Activated CD8-positive, alpha-beta T cell treated with anti-CD3 and anti-CD28 coated beads for 36 hours (primary cell): ENCODE measurements at regions not wholly inside any gene's neighbourhood (a gene's known extent, or its start where the extent isn't known, plus 50 kb on each side); places are given as distances from the start of the nearest gene placed in this dataset.
A peak's percentile ranks its signal among the peaks of the same experiment; 100 is the strongest.

ENCODE experiments used
- ATAC-seq: fragments of 200-7000 bp; cut with Tn5 transposase; one replicate; pipeline ENCODE4 v1.10.0; 2021; ENCODE audit warnings: mild to moderate bottlenecking, moderate library complexity
- CTCF ChIA-PET: fragments of 350-600 bp; sonication (Branson Sonifier 250); formaldehyde crosslinking; loops from one replicate; lab custom pipeline; 2021; ENCODE audit warnings: antibody characterized with exemption; lab: Charles Lee
- POLR2A ChIA-PET: fragments of 350-600 bp; sonication (Branson Sonifier 250); formaldehyde crosslinking; loops from one replicate; lab custom pipeline; 2021; ENCODE audit warnings: antibody characterized with exemption; lab: Charles Lee
- DNase-seq: peaks from one replicate; pipeline ENCODE4 v3.0.0-alpha.2; 2020
- H3K27ac Mint-ChIP-seq: one replicate; pipeline ENCODE4 v1.8.0; 2021; ENCODE audit warnings: mild to moderate bottlenecking, mixed read lengths
- H3K27me3 Mint-ChIP-seq: one replicate; pipeline ENCODE4 v1.8.0; 2021; ENCODE audit warnings: mixed read lengths
- H3K36me3 Mint-ChIP-seq: one replicate; pipeline ENCODE4 v1.8.0; 2021; ENCODE audit warnings: low read depth, mixed read lengths
- H3K4me1 Mint-ChIP-seq: one replicate; pipeline ENCODE4 v1.8.0; 2021; ENCODE audit warnings: low read depth, mixed read lengths
- H3K4me3 Mint-ChIP-seq: one replicate; pipeline ENCODE4 v1.8.0; 2021; ENCODE audit warnings: mild to moderate bottlenecking, moderate library complexity, mixed read lengths
- H3K9me3 Mint-ChIP-seq: one replicate; pipeline ENCODE4 v1.8.0; 2021; ENCODE audit warnings: mixed read lengths
- intact Hi-C: fragments of 100-400 bp; cut with micrococcal nuclease; formaldehyde crosslinking; loops from one replicate; pipeline ENCODE4 v1.10.0; 2022
- TF ChIP-seq, protein P1 (sequence below): fragments of 200-600 bp; IDR thresholded peaks from one replicate; pipeline ENCODE4 v1.8.0; 2022; ENCODE audit warnings: antibody characterized with exemption, mild to moderate bottlenecking

DNA sequence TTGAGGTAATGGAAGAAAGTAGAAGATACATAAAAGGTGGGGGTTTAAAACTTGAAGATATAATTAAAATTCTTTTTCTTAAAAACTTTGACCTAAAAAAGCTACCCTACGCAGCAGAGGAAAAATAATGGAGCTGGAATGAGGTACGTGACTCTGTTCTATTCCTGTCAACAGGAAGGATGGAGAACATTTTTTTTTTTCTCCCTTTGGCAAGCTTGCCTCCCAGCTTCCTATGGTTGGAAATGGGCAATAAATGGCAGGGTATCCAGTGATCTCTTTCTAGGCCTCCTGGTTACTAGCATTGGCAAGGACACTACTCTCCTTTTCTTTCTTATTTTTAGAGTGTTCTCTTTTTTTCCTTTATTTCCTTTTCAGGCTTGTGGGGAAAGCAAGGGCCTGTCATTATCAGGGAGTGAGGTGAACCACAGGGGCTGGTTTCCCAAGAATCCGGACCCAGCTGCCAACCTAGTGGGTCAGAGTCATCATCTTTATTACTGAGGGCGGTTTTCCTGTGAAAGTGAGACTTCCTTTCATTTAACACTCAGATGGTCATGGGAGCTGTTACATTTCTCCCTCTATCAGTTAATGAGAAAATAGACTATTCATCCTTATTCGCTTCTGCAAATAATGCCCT is 224.6 kb downstream of the SPRY1 start:
- POLR2A ChIA-PET: no interaction called here
- no peak for DNase-seq
- TF ChIP-seq, protein P1, sequence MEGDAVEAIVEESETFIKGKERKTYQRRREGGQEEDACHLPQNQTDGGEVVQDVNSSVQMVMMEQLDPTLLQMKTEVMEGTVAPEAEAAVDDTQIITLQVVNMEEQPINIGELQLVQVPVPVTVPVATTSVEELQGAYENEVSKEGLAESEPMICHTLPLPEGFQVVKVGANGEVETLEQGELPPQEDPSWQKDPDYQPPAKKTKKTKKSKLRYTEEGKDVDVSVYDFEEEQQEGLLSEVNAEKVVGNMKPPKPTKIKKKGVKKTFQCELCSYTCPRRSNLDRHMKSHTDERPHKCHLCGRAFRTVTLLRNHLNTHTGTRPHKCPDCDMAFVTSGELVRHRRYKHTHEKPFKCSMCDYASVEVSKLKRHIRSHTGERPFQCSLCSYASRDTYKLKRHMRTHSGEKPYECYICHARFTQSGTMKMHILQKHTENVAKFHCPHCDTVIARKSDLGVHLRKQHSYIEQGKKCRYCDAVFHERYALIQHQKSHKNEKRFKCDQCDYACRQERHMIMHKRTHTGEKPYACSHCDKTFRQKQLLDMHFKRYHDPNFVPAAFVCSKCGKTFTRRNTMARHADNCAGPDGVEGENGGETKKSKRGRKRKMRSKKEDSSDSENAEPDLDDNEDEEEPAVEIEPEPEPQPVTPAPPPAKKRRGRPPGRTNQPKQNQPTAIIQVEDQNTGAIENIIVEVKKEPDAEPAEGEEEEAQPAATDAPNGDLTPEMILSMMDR: no peak
- Mint-ChIP-seq H3K27me3 (no peaks in the 10 kb centered on the region), H3K9me3 (peaks cover 8% of the 10 kb centered on the region), H3K4me1 (peaks cover 26% of the 10 kb centered on the region), H3K4me3 (no peak overlapping the region), H3K36me3 (no peaks in the 10 kb centered on the region), H3K27ac (no peak overlapping the region)
- intact Hi-C loops: no loop called here
- ATAC-seq: no peak
- CTCF ChIA-PET: interaction anchor here (0.7 kb wide), 1 partner anchor 10 kb away, joined by 3 read pairs; no protein-coding TSS in a partner anchor

DNA sequence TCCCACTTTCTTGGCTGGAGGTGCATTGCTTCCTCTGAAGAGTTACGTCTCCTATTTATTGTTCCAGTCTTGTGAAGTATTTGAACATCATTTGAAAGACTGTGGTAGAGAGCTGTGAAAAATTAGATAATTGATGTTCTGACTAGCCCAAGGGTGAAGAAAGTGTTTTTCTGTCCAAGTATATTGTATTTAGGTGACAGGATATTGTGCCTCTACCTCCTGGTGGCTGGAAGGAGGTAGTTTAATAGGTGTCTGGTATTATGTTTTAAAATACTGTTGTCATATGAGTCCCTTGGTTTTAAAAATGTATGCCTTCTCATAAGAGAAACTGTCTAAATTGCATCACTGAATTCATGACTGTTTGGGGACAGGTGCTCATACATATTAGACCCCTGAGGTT is 226.0 kb downstream of the SPRY1 start:
- Mint-ChIP-seq H3K27me3 (no peaks in the 10 kb centered on the region), H3K36me3 (no peaks in the 10 kb centered on the region), H3K9me3 (peaks cover 8% of the 10 kb centered on the region), H3K27ac (no peak overlapping the region), H3K4me1 (peaks cover 15% of the 10 kb centered on the region), H3K4me3 (no peak overlapping the region)
- ATAC-seq (peak; percentile 35), DNase-seq (no peak)
- POLR2A ChIA-PET: no interaction called here
- TF ChIP-seq, protein P1: no peak
- CTCF ChIA-PET: no interaction called here
- intact Hi-C loops: no loop called here

DNA sequence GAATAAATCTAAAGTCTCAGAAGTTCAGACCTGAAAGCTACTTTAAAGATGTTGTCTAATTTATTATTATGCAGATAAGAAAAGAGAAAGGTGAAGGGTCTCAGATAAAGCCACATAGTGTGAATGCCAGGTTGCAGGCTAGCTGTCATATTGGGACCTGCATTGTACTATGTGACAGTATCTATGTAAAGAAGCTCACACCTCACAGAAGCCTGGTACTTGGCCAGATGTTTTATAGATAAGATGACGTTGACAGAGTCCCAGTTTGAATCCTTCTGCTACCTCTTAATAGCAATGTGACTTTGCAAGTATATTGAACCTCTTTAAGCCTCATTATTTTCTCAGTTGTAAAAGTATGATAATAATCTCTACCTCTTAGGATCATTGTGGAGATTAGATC is 227.0 kb downstream of the SPRY1 start:
- CTCF ChIA-PET: no interaction called here
- no peak overlapping the region for H3K4me3 Mint-ChIP-seq
- no peak for DNase-seq
- POLR2A ChIA-PET: no interaction called here
- H3K36me3 Mint-ChIP-seq: no peaks in the 10 kb centered on the region
- no peak overlapping the region for H3K27ac Mint-ChIP-seq
- ATAC-seq: no peak
- intact Hi-C loops: no loop called here
- TF ChIP-seq, protein P1: no peak
- H3K4me1 Mint-ChIP-seq: peaks cover 11% of the 10 kb centered on the region
- no peaks in the 10 kb centered on the region for H3K27me3 Mint-ChIP-seq
- H3K9me3 Mint-ChIP-seq: peaks cover 4% of the 10 kb centered on the region

DNA sequence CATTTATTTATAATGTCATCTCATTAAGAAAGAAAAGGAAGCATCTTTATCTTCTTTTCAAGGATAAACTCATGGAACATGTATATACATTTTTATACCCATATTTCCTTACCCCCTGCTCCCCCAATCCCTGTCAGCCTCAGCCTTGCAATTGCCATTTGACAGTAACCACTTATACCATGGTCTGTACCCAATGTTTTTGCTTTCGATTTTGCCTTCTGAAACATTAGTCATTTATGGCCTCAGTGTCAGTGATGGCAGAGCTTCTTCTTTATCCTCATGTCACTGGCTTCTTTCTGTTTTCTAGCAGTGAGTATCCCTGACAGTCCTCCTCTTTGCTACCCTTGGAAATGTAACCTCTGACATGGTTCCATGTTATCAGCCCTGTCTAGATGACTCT is 228.4 kb downstream of the SPRY1 start:
- Mint-ChIP-seq H3K9me3 (peaks cover 4% of the 10 kb centered on the region), H3K27me3 (no peaks in the 10 kb centered on the region), H3K4me1 (peaks cover 11% of the 10 kb centered on the region), H3K27ac (no peak overlapping the region), H3K36me3 (no peaks in the 10 kb centered on the region), H3K4me3 (no peak overlapping the region)
- ATAC-seq (peak; percentile 85), DNase-seq (no peak)
- ChIA-PET POLR2A (no interaction called here), CTCF (no interaction called here)
- TF ChIP-seq, protein P1: no peak
- intact Hi-C loops: no loop called here

DNA sequence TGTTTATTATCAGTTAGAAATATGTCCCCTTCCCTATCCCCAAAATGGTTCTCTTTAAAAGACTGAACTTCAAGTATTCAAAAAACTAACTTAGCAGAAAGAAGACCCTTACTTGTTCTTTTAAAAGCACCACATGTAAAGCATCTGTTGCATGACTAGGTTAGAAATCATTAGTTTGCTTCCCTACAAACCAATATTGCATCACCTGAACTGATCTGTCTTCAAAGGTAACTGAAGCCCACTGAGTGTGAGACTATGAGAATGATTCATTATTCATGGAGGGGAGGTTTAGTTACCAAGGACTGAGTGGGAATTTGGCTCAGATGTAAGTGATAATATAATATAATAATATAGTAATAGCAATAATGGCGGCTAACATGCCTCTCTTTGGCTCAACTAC is 231.7 kb downstream of the SPRY1 start:
- Mint-ChIP-seq H3K4me1 (peaks cover 19% of the 10 kb centered on the region), H3K36me3 (no peaks in the 10 kb centered on the region), H3K27me3 (no peaks in the 10 kb centered on the region), H3K9me3 (peaks cover 4% of the 10 kb centered on the region), H3K4me3 (no peak overlapping the region), H3K27ac (no peak overlapping the region)
- DNase-seq (no peak), ATAC-seq (no peak)
- intact Hi-C loops: no loop called here
- POLR2A ChIA-PET: interaction anchor here (0.9 kb wide), 1 partner anchor 11 kb away, joined by 3 read pairs; no protein-coding TSS in a partner anchor
- TF ChIP-seq, protein P1: no peak
- CTCF ChIA-PET: interaction anchor here (0.8 kb wide), 1 partner anchor 167 kb away, joined by 3 read pairs; no protein-coding TSS in a partner anchor
